ENCODE measurements at regions not wholly inside any gene's neighbourhood (a gene's known extent, or its start where the extent isn't known, plus 50 kb on each side); places are given as distances from the start of the nearest gene placed in this dataset.
"Not testable (repeated sequence)": the region's sequence is repeated elsewhere in the genome, so short reads cannot be mapped to it uniquely, and the experiment has no call there.

DNA sequence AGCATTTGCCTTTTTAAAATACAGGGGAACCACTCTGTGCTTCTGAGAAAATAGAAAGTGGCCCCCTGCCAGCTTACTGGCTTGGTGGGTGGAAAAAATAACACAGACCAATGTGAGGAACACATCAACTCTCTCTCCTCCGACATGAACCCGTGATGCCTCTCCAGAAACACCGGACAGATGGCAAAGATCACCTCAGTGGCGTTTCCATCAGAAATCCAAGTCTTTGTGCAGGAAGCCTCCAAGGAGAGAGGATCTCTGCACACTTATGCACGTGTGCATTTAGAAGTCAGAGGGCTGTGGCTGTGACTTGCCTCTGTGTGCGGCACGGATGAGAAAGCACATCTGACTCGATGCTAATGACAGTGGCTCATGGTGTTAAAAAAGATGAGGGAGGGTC, 112.3 kb upstream of the KLF12 start (continued):
- TF ChIP-seq, protein P1, sequence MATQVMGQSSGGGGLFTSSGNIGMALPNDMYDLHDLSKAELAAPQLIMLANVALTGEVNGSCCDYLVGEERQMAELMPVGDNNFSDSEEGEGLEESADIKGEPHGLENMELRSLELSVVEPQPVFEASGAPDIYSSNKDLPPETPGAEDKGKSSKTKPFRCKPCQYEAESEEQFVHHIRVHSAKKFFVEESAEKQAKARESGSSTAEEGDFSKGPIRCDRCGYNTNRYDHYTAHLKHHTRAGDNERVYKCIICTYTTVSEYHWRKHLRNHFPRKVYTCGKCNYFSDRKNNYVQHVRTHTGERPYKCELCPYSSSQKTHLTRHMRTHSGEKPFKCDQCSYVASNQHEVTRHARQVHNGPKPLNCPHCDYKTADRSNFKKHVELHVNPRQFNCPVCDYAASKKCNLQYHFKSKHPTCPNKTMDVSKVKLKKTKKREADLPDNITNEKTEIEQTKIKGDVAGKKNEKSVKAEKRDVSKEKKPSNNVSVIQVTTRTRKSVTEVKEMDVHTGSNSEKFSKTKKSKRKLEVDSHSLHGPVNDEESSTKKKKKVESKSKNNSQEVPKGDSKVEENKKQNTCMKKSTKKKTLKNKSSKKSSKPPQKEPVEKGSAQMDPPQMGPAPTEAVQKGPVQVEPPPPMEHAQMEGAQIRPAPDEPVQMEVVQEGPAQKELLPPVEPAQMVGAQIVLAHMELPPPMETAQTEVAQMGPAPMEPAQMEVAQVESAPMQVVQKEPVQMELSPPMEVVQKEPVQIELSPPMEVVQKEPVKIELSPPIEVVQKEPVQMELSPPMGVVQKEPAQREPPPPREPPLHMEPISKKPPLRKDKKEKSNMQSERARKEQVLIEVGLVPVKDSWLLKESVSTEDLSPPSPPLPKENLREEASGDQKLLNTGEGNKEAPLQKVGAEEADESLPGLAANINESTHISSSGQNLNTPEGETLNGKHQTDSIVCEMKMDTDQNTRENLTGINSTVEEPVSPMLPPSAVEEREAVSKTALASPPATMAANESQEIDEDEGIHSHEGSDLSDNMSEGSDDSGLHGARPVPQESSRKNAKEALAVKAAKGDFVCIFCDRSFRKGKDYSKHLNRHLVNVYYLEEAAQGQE (IDR thresholded peaks at IDR 0.05; ENCODE audit: low read depth, low read length) = no peak
- TF ChIP-seq JUND (IDR thresholded peaks at IDR 0.05) (no peak), SIN3A (IDR thresholded peaks at IDR 0.05; ENCODE audit: borderline replicate concordance, low read depth, low read length) (no peak), EZH2phosphoT487 (IDR thresholded peaks at IDR 0.05; ENCODE audit: borderline replicate concordance, low read depth) (no peak), GATA2 (CRISPR knock-in tag; IDR thresholded peaks at IDR 0.05) (no peak)

DNA sequence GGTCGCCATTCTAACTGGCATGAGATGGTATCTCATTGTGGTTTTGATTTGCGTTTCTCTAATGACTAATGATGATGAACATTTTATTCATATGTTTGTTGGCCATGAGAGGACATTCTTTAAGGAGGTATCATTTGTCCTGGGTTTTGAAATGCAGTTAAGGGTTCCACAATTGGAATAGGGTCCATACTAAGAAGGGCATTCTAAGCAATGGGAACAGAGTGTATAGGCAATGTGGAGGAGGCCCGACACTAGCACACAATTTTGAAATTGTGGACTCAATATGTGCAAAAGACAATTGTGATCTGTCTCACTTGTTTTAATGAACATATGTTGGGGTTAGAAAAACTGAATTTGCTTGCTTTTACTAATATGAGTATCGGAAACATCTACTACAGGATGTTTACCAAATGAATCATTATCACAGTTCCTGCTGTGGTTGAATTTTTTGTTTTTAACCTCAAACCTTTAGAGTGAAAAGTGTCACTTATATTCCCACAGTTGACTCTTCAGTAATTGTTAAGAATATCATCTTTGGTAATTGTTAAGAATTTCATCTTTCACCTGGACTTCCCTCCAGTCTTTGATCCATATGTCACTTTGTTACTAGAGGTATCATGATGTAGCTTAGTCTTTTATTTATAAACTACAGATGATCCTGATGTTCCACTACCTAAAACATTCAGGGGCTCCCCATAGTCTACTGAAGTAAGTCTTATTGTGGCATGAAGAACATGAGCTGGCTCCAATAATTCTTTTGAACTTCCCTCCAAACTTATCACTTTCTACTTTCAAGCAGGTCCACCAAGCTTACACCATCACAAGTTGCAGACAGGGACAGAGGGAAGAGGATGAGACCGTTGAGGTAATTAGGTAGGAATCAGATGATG, 109.7 kb upstream of the KLF12 start:
- POLR2A ChIA-PET = no interaction called here
- TF ChIP-seq TCF12 (IDR thresholded peaks at IDR 0.05) (peak; percentile 75), MEF2A (IDR thresholded peaks at IDR 0.05; ENCODE audit: borderline replicate concordance, low read depth) (no peak), FOSL2 (IDR thresholded peaks at IDR 0.05; ENCODE audit: borderline replicate concordance, low read depth) (peak; percentile 59; the same call in 1 of the 2 replicates), GABPA (IDR thresholded peaks at IDR 0.05; ENCODE audit: low read depth) (no peak), JUND (IDR thresholded peaks at IDR 0.05) (peak; percentile 20; the same call in 1 of the 2 replicates), EP300 (IDR thresholded peaks at IDR 0.05; ENCODE audit: borderline replicate concordance in 1 of 2, low read depth in 1 of 2, low read length in 1 of 2) (peak in 1 of 2 experiments; percentile 71; a peak in 2 of 4 replicates), NFIC (IDR thresholded peaks at IDR 0.05; ENCODE audit: borderline replicate concordance) (peak; percentile 76), YY1 (IDR thresholded peaks at IDR 0.05; ENCODE audit: low read depth) (peak; percentile 33; the same call in 1 of the 2 replicates), TEAD4 (IDR thresholded peaks at IDR 0.05; ENCODE audit: borderline replicate concordance, insufficient read depth) (peak; percentile 53; the same call in 1 of the 2 replicates)
- TF ChIP-seq, protein P2, sequence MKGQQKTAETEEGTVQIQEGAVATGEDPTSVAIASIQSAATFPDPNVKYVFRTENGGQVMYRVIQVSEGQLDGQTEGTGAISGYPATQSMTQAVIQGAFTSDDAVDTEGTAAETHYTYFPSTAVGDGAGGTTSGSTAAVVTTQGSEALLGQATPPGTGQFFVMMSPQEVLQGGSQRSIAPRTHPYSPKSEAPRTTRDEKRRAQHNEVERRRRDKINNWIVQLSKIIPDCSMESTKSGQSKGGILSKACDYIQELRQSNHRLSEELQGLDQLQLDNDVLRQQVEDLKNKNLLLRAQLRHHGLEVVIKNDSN (IDR thresholded peaks at IDR 0.05; ENCODE audit: borderline replicate concordance, low read depth) = no peak
- TF ChIP-seq, protein P3, sequence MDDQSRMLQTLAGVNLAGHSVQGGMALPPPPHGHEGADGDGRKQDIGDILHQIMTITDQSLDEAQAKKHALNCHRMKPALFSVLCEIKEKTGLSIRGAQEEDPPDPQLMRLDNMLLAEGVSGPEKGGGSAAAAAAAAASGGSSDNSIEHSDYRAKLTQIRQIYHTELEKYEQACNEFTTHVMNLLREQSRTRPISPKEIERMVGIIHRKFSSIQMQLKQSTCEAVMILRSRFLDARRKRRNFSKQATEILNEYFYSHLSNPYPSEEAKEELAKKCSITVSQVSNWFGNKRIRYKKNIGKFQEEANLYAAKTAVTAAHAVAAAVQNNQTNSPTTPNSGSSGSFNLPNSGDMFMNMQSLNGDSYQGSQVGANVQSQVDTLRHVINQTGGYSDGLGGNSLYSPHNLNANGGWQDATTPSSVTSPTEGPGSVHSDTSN (IDR thresholded peaks at IDR 0.05) = 0 out of 2 replicates have a peak, but pooled peaks have one; percentile 20
- Histone ChIP-seq H3K4me1 (ENCODE audit: control insufficient read depth in 1 of 2, insufficient read depth in 2 of 2, low read depth in 1 of 2, low read length in 1 of 2) (peaks cover 0 to 16% of the 10 kb centered on the region in 2 experiments; a peak in 3 of 4 replicates), H3K27me3 (ENCODE audit: insufficient read depth) (no peaks in the 10 kb centered on the region), H4K20me1 (ENCODE audit: insufficient read depth) (no peaks in the 10 kb centered on the region), H3K9me2 (no peaks in the 10 kb centered on the region), H3K9ac (peak overlapping the region; percentile 9; the same call in 1 of the 2 replicates), H3F3A (replicated peaks; ENCODE audit: insufficient read depth) (peaks cover 12% of the 10 kb centered on the region), H3K4me3 (ENCODE audit: low read depth in 2 of 2, low read length in 1 of 2) (no peak overlapping the region), H3K36me3 (replicated peaks in 1 of 2; ENCODE audit: control insufficient read depth in 1 of 2, insufficient read depth in 2 of 2, low read length in 1 of 2) (no peaks in the 10 kb centered on the region), H3K9me3 (no peaks in the 10 kb centered on the region), H2AFZ (ENCODE audit: low read depth) (no peak overlapping the region; the same call in 1 of the 2 replicates), H3K27ac (ENCODE audit: low read depth in 2 of 2, low read length in 1 of 2) (peak overlapping the region in 1 of 2 experiments; percentile 85; a peak in 2 of 4 replicates), H3K4me2 (0 out of 2 replicates have a peak overlapping the region, but pooled peaks have one; percentile 12), H3K79me2 (ENCODE audit: insufficient read depth) (no peaks in the 10 kb centered on the region)
- 41% methylated on average over 5 of the region's 5 CpGs for WGBS (ENCODE audit: low lambda C conversion rate)
- CTCF ChIA-PET = interaction anchor here (0.6 to 0.8 kb wide), 2 partner anchors 18 to 35 kb away, joined by 3 read pairs; no protein-coding TSS in a partner anchor
- no peak for DNase-seq

DNA sequence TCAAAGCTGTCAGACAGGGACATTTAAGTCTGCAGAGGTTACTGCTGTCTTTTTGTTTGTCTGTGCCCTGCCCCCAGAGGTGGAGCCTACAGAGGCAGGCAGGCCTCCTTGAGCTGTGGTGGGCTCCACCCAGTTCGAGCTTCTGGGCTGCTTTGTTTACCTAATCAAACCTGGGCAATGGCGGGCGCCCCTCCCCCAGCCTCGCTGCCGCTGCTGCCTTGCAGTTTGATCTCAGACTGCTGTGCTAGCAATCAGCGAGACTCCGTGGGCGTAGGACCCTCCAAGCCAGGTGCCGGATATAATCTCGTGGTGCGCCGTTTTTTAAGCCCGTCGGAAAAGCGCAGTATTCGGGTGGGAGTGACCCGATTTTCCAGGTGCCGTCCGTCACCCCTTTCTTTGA, 107.1 kb upstream of the KLF12 start:
- H4K20me1 ChIP-seq (ENCODE audit: insufficient read depth); H3K36me3 ChIP-seq (replicated peaks in 1 of 2; ENCODE audit: control insufficient read depth in 1 of 2, insufficient read depth in 2 of 2, low read length in 1 of 2); H3K9me2 ChIP-seq; H2AFZ ChIP-seq (ENCODE audit: low read depth); H3K4me2 ChIP-seq; POLR2A ChIA-PET; H3K27me3 ChIP-seq (ENCODE audit: insufficient read depth); H3K27ac ChIP-seq (ENCODE audit: low read depth in 2 of 2, low read length in 1 of 2); H3K4me3 ChIP-seq (ENCODE audit: low read depth in 2 of 2, low read length in 1 of 2); CTCF ChIA-PET; H3K9me3 ChIP-seq; DNase-seq; H3K9ac ChIP-seq; H3K79me2 ChIP-seq (ENCODE audit: insufficient read depth): not testable (repeated sequence)
- Histone ChIP-seq H3K4me1 (ENCODE audit: control insufficient read depth in 1 of 2, insufficient read depth in 2 of 2, low read depth in 1 of 2, low read length in 1 of 2) (peaks cover 0 to 11% of the 10 kb centered on the region in 2 experiments; a peak in 2 of 4 replicates), H3F3A (replicated peaks; ENCODE audit: insufficient read depth) (peaks cover 12% of the 10 kb centered on the region)
- WGBS (ENCODE audit: low lambda C conversion rate) = 74% methylated on average over 13 of the region's 19 CpGs
